BE2C (cell line): ENCODE measurements at regions not wholly inside any gene's neighbourhood (a gene's known extent, or its start where the extent isn't known, plus 50 kb on each side); places are given as distances from the start of the nearest gene placed in this dataset.
A peak's percentile ranks its signal among the peaks of the same experiment; 100 is the strongest.
"Not testable (repeated sequence)": the region's sequence is repeated elsewhere in the genome, so short reads cannot be mapped to it uniquely, and the experiment has no call there.

Source experiments
- DNase-seq: peaks from one replicate; pipeline ENCODE4 v3.0.0-alpha.2; 2020
- H3K27me3 ChIP-seq: fragments of 250-450 bp; sonication (Bioruptor Pico); 2 replicates; pipeline ENCODE4 v1.5.1; 2020; ENCODE audit warnings: mild to moderate bottlenecking
- H3K36me3 ChIP-seq: fragments of 250-450 bp; sonication (Bioruptor Pico); 2 replicates; pipeline ENCODE4 v1.5.1; 2020; ENCODE audit warnings: mild to moderate bottlenecking
- H3K4me1 ChIP-seq: fragments of 250-450 bp; sonication (Bioruptor Pico); 2 replicates; pipeline ENCODE4 v1.5.1; 2020
- H3K4me3 ChIP-seq: 2 replicates; pipeline ENCODE4 v1.5.1; 2011; ENCODE audit warnings: low read depth, low read length
- H3K9me3 ChIP-seq: fragments of 250-450 bp; sonication (Bioruptor Pico); 2 replicates; pipeline ENCODE4 v1.5.1; 2020
- CTCF ChIP-seq: IDR thresholded peaks from 2 replicates; pipeline ENCODE4 v1.5.1; 2012; ENCODE audit warnings: mild to moderate bottlenecking, low read depth, low read length

GRCh38 chr21:32823296-32823695 is 51.7 kb upstream of the PAXBP1 start:
- H3K36me3 ChIP-seq, DNase-seq, H3K4me1 ChIP-seq: not testable (repeated sequence)

DNA sequence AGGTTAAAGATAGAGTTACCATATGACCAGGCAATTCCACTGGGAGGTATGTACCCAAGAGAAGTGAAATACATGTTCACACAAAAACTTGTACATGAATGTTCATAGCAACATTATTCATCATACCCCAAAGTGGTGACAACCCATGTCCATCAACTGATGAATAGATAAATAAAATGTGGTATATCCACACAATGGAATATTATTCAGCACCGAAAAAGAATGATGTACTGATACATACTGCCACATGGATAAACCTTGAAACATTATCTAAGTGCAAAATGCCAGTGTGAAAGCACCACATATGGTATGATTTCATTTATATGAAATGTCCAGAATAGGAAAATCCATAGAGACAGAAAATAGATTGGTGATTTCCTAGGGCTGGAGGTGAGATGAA is 53.4 kb upstream of the PAXBP1 start:
- no peaks in the 10 kb centered on the region for H3K36me3 ChIP-seq
- no peak for DNase-seq
- H3K4me1 ChIP-seq: no peaks in the 10 kb centered on the region
- TF ChIP-seq CTCF: no peak
- no peaks in the 10 kb centered on the region for H3K9me3 ChIP-seq
- no peak overlapping the region for H3K4me3 ChIP-seq
- no peaks in the 10 kb centered on the region for H3K27me3 ChIP-seq

More at GRCh38 chr21:32823296-32823695, 51.7 kb upstream of the PAXBP1 start:
- H3K4me3 ChIP-seq, H3K9me3 ChIP-seq, H3K27me3 ChIP-seq: not testable (repeated sequence)

GRCh38 chr21:32826329-32827167 is 55.0 kb upstream of the PAXBP1 start:
- peak; percentile 74 for TF ChIP-seq CTCF
- peak; percentile 33 for DNase-seq
- H3K36me3 ChIP-seq: no peaks in the 10 kb centered on the region
- no peaks in the 10 kb centered on the region for H3K4me1 ChIP-seq
- H3K27me3 ChIP-seq: no peaks in the 10 kb centered on the region
- no peak overlapping the region for H3K4me3 ChIP-seq
- H3K9me3 ChIP-seq: no peaks in the 10 kb centered on the region

GRCh38 chr21:32828908-32829307 is 57.4 kb upstream of the PAXBP1 start:
- no peak for DNase-seq
- Histone ChIP-seq H3K4me1 (no peaks in the 10 kb centered on the region), H3K27me3 (peaks cover 4% of the 10 kb centered on the region), H3K36me3 (no peaks in the 10 kb centered on the region), H3K9me3 (no peaks in the 10 kb centered on the region), H3K4me3 (no peak overlapping the region)
- no peak for TF ChIP-seq CTCF

- TF ChIP-seq CTCF: no peak
- Histone ChIP-seq H3K4me3 (no peak overlapping the region), H3K9me3 (no peaks in the 10 kb centered on the region), H3K27me3 (peaks cover 10% of the 10 kb centered on the region), H3K36me3 (no peaks in the 10 kb centered on the region), H3K4me1 (no peaks in the 10 kb centered on the region)
- DNase-seq: no peak
Observed at GRCh38 chr21:32829504-32829903, 57.9 kb upstream of the PAXBP1 start.

DNA sequence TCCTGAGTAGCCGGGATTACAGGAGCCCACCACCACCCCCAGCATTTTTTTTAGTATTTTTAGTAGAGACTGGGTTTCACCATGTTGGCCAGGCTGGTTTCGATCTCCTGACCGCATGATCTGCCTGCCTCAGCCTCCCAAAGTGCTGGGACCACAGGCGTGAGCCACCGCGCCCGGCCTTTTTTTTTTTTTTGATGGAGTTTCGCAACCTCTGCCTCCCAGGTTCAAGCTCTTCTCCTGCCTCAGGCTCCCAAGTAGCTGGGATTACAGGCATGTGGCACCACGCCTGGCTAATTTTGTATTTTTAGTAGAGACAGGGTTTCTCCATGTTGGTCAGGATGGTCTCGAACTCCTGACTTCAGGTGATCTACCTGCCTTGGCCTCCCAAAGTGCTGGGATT is 60.2 kb upstream of the PAXBP1 start:
- H3K36me3 ChIP-seq, H3K9me3 ChIP-seq, H3K4me3 ChIP-seq, DNase-seq, H3K4me1 ChIP-seq: not testable (repeated sequence)
- H3K27me3 ChIP-seq: peaks cover 20% of the 10 kb centered on the region

GRCh38 chr21:32834211-32834915 is 62.8 kb upstream of the PAXBP1 start:
- no peak for DNase-seq
- Histone ChIP-seq H3K9me3 (no peaks in the 10 kb centered on the region), H3K4me3 (no peak overlapping the region), H3K36me3 (no peaks in the 10 kb centered on the region), H3K4me1 (no peaks in the 10 kb centered on the region), H3K27me3 (peaks cover 20% of the 10 kb centered on the region)
- no peak for TF ChIP-seq CTCF
